Smooth muscle cell (in vitro differentiated cells): ENCODE measurements at regions not wholly inside any gene's neighbourhood (a gene's known extent, or its start where the extent isn't known, plus 50 kb on each side); places are given as distances from the start of the nearest gene placed in this dataset.

Experiments
- DNase-seq: peaks from one replicate; lab custom pipeline; 2025; ENCODE audit not compliant: unreplicated experiment; lab: John Stamatoyannopoulos, UW
- H2AFZ ChIP-seq: fragments of 200-600 bp; sonication (generic); 2 replicates; pipeline ENCODE4 v1.6.0; 2016; ENCODE audit warnings: antibody characterized with exemption, low read depth, mild to moderate bottlenecking
- H3F3A ChIP-seq: fragments of 200-600 bp; sonication (generic); 2 replicates; pipeline ENCODE4 v1.6.0; 2017; ENCODE audit warnings: antibody characterized with exemption, low read depth
- H3K27ac ChIP-seq: fragments of 200-600 bp; sonication (generic); 2 replicates; pipeline ENCODE4 v1.5.1; 2016; ENCODE audit warnings: low read depth, mild to moderate bottlenecking
- H3K27me3 ChIP-seq: fragments of 200-600 bp; sonication (generic); 2 replicates; pipeline ENCODE4 v1.6.1; 2016; ENCODE audit warnings: low read depth, mild to moderate bottlenecking
- H3K36me3 ChIP-seq: fragments of 200-600 bp; sonication (generic); 2 replicates; pipeline ENCODE4 v1.5.1; 2016; ENCODE audit warnings: low read depth
- H3K4me1 ChIP-seq: fragments of 200-600 bp; sonication (generic); 2 replicates; pipeline ENCODE4 v1.5.1; 2016; ENCODE audit warnings: low read depth
- H3K4me2 ChIP-seq: fragments of 200-600 bp; sonication (generic); 2 replicates; pipeline ENCODE4 v1.6.0; 2016; ENCODE audit warnings: mild to moderate bottlenecking
- H3K4me3 ChIP-seq: fragments of 200-600 bp; sonication (generic); 2 replicates; pipeline ENCODE4 v1.5.1; 2016; ENCODE audit warnings: mild to moderate bottlenecking
- H3K79me2 ChIP-seq: fragments of 200-600 bp; sonication (generic); 2 replicates; pipeline ENCODE4 v1.6.0; 2016; ENCODE audit warnings: low read depth, mild to moderate bottlenecking
- H3K9ac ChIP-seq: fragments of 200-600 bp; sonication (generic); 2 replicates; pipeline ENCODE4 v1.6.0; 2016; ENCODE audit warnings: low read depth
- H3K9me3 ChIP-seq: fragments of 200-600 bp; sonication (generic); replicated peaks from 2 replicates; pipeline ENCODE4 v1.5.1; 2016; ENCODE audit warnings: low read depth
- H4K20me1 ChIP-seq: fragments of 200-600 bp; sonication (generic); 2 replicates; pipeline ENCODE4 v1.6.0; 2016; ENCODE audit warnings: low read depth
- CTCF ChIP-seq: fragments of 200-600 bp; sonication (generic); IDR thresholded peaks from 2 replicates; pipeline ENCODE4 v1.5.1; 2017; ENCODE audit warnings: borderline replicate concordance, mild to moderate bottlenecking, antibody characterized with exemption; ENCODE audit not compliant: insufficient read depth, poor library complexity, severe bottlenecking
- WGBS: methylation state at CpG from one replicate; pipeline ENCODE4 v1.1.7; 2016; ENCODE audit warnings: low lambda C conversion rate; 5-methylcytosine and 5-hydroxymethylcytosine counted together

- 58% methylated on average over 16 of the region's 16 CpGs for WGBS
- Histone ChIP-seq H3K9ac (no peak overlapping the region), H3K27me3 (no peaks in the 10 kb centered on the region)
Measured at GRCh38 chr10:78770167-78771090, 298.3 kb upstream of the ZMIZ1 start.

GRCh38 chr10:78771260-78771659 is 297.5 kb upstream of the ZMIZ1 start:
- WGBS = 78% methylated on average over 7 of the region's 7 CpGs
- Histone ChIP-seq H4K20me1 (no peaks in the 10 kb centered on the region), H3K9me3 (no peaks in the 10 kb centered on the region), H3K4me3 (no peak overlapping the region), H2AFZ (no peak overlapping the region), H3K27me3 (no peaks in the 10 kb centered on the region), H3K79me2 (no peaks in the 10 kb centered on the region), H3K27ac (no peak overlapping the region), H3K36me3 (no peaks in the 10 kb centered on the region), H3K9ac (no peak overlapping the region), H3F3A (peaks cover 11% of the 10 kb centered on the region), H3K4me1 (peaks cover 4% of the 10 kb centered on the region), H3K4me2 (no peak overlapping the region)
- no peak for DNase-seq
- no peak for TF ChIP-seq CTCF

More at GRCh38 chr10:78770167-78771090, 298.3 kb upstream of the ZMIZ1 start:
- Histone ChIP-seq H3K4me3 (no peak overlapping the region), H4K20me1 (no peaks in the 10 kb centered on the region), H3F3A (peaks cover 5% of the 10 kb centered on the region), H3K79me2 (no peaks in the 10 kb centered on the region), H3K36me3 (no peaks in the 10 kb centered on the region), H3K4me1 (peaks cover 3% of the 10 kb centered on the region), H2AFZ (no peak overlapping the region), H3K9me3 (no peaks in the 10 kb centered on the region), H3K4me2 (no peak overlapping the region), H3K27ac (no peak overlapping the region)
- TF ChIP-seq CTCF = no peak
- no peak for DNase-seq

GRCh38 chr10:78771808-78772455 is 296.8 kb upstream of the ZMIZ1 start:
- H3K4me1 ChIP-seq = peaks cover 6% of the 10 kb centered on the region
- H3K4me2 ChIP-seq = no peak overlapping the region
- 92% methylated on average over 7 of the region's 7 CpGs for WGBS
- H3K36me3 ChIP-seq = no peaks in the 10 kb centered on the region
- no peaks in the 10 kb centered on the region for H3K79me2 ChIP-seq
- no peaks in the 10 kb centered on the region for H3K9me3 ChIP-seq
- H3F3A ChIP-seq = peaks cover 11% of the 10 kb centered on the region
- no peak overlapping the region for H2AFZ ChIP-seq
- H3K27me3 ChIP-seq = no peaks in the 10 kb centered on the region
- no peak overlapping the region for H3K4me3 ChIP-seq
- TF ChIP-seq CTCF = no peak
- H3K9ac ChIP-seq = no peak overlapping the region
- no peak overlapping the region for H3K27ac ChIP-seq
- H4K20me1 ChIP-seq = no peaks in the 10 kb centered on the region
- no peak for DNase-seq
